ENCODE measurements at regions not wholly inside any gene's neighbourhood (a gene's known extent, or its start where the extent isn't known, plus 50 kb on each side); places are given as distances from the start of the nearest gene placed in this dataset.

DNA sequence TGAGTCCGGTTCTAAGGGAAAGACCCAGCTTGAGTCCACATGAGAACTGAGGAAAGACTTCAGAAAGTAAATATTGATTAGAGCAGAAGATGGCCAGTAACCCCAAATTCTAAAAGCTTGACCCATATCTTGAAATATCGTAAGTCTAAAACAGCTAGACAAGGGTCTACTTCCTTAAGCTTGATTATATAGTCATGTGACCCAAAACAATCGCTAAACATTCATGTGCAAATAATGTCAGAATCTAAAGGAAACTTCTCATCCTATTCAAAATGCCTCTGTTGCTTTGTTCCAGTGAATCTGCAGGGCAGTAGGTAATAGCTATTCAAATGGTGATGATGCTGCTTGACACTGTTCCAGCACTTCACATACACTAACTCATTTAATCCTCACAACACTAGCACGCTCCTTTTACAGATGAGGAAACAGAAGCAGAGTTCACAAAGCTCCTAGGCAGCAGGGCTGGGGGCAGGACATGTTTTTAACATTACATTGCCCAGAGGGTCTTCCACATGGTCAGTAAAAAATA, 52.6 kb downstream of the TCF20 start:
- no peaks in the 10 kb centered on the region for H3K9me3 ChIP-seq (ENCODE audit: control insufficient read depth, low read depth, low read length)
- H3K36me3 ChIP-seq (ENCODE audit: control insufficient read depth, insufficient read depth, low read length) = peaks cover 23% of the 10 kb centered on the region
- WGBS (ENCODE audit: insufficient coverage, low lambda C conversion rate) = 80% methylated on average over 2 of the region's 4 CpGs
- H3K27me3 ChIP-seq (ENCODE audit: control insufficient read depth, insufficient read depth, low read length) = no peaks in the 10 kb centered on the region
- DNase-seq = no peak
- H3K4me1 ChIP-seq (ENCODE audit: control insufficient read depth, insufficient read depth, low read length) = no peaks in the 10 kb centered on the region
- no peak overlapping the region for H3K4me3 ChIP-seq (ENCODE audit: low read length)
- no peak overlapping the region for H3K27ac ChIP-seq (ENCODE audit: low read length)

DNA sequence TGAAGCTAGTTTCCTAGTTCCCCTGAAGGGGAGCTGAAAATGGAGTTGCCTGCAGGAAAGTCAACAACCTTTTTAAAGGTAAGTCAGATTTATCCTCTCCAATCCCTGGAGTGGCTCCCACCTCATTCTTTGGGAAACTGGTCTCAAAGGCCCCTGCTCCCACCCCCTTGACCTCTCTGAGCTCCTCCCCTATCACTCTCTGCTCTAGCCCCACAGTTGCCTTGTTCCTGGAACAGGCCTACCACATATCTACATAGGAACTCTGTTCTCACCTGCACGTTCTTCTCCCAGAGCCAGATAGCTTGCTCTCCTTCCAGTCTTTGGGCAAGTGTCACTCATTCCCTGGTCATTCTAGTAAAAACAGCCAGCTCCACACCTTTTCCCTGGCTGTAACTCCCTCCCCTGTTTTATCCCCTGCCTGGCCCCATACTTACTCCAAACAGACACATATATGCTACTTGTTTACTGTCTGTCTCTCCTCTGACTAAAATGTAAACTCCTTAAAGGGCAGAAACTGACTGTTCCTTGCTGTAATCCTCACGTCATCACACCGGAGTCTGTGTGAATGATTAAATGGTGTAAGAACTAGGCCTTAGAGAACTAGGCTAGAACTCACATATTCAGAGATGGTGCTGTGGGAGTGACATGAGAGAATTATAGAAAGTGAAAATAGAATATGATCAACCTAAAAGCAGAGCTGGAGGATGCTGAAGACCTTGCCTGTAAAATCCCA, 53.3 kb downstream of the TCF20 start:
- peak overlapping the region; percentile 14 for H3K27ac ChIP-seq (ENCODE audit: low read length)
- no peak overlapping the region for H3K4me3 ChIP-seq (ENCODE audit: low read length)
- DNase-seq = peak; percentile 7 to 18
- H3K4me1 ChIP-seq (ENCODE audit: control insufficient read depth, insufficient read depth, low read length) = no peaks in the 10 kb centered on the region
- H3K27me3 ChIP-seq (ENCODE audit: control insufficient read depth, insufficient read depth, low read length) = no peaks in the 10 kb centered on the region
- H3K9me3 ChIP-seq (ENCODE audit: control insufficient read depth, low read depth, low read length) = no peaks in the 10 kb centered on the region
- H3K36me3 ChIP-seq (ENCODE audit: control insufficient read depth, insufficient read depth, low read length) = peaks cover 30% of the 10 kb centered on the region
- WGBS (ENCODE audit: insufficient coverage, low lambda C conversion rate) = 40% methylated on average over 1 of the region's 3 CpGs

DNA sequence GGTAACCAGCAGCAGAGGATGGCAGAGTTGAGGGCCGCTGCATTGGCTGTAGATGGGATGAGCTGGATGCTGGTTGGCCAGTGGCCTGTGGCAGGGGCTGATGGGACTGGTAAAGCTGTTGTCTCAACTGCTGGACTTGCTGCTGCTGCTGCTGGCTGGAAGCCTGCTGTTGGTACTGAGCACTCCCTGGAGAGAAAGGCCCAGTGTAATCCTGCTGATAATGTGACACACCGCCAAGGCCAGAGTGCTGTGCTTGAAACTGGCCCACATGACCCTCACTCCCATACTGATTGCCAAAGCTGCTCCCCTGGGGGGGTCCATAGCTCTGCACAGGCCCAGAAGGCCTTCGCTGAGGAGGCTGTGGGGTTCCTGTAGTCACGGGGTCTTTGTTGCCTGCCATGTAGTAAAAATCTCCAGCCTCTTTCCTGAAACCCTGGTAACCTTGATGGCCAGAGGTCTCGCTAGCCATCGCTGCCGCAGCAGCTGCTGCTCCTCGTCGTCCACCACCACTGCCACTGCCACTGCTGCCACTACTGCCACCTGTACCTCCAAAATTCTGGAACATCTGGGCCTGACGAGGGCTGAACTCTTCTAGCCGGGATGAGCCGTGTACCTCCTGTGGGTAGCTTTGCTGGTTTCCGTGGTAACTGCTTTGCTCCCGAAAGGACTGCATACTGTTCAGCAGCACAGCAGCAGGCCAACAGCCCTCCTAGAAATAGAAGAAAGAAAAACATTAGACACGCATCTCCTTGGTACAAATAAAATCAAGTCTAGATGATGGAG, 55.6 kb downstream of the TCF20 start:
- Histone ChIP-seq H3K4me1 (ENCODE audit: control insufficient read depth, insufficient read depth, low read length) (no peaks in the 10 kb centered on the region), H3K4me3 (ENCODE audit: low read length) (no peak overlapping the region), H3K27ac (ENCODE audit: low read length) (no peak overlapping the region), H3K9me3 (ENCODE audit: control insufficient read depth, low read depth, low read length) (no peaks in the 10 kb centered on the region), H3K27me3 (ENCODE audit: control insufficient read depth, insufficient read depth, low read length) (no peaks in the 10 kb centered on the region), H3K36me3 (ENCODE audit: control insufficient read depth, insufficient read depth, low read length) (peaks cover 53% of the 10 kb centered on the region)
- DNase-seq = no peak
- no CpG with 5 or more reads among the region's 15 CpGs for WGBS (ENCODE audit: insufficient coverage, low lambda C conversion rate)

DNA sequence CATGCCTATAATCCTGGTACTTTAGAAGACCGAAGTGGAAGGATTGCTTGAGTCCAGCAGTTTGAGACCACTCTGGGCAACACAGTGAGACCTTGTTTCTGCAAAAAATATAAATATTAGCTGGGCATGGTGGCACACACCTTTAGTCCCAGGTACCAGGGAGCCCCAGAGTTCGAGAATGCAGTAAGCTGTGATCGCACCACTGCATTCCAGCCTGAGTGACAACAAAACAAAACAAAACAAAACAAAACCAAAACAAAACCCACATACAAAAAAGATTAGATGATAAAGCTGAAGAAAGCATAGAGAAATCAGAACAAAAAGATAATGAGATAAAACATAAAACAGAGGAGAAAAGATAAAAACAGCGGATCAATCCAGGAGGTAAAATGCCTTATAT, 62.1 kb downstream of the TCF20 start:
- H3K9me3 ChIP-seq (ENCODE audit: control insufficient read depth, low read depth, low read length) = no peaks in the 10 kb centered on the region
- peaks cover 54% of the 10 kb centered on the region for H3K36me3 ChIP-seq (ENCODE audit: control insufficient read depth, insufficient read depth, low read length)
- H3K27ac ChIP-seq (ENCODE audit: low read length) = no peak overlapping the region
- no peak for DNase-seq
- no peak overlapping the region for H3K4me3 ChIP-seq (ENCODE audit: low read length)
- no peaks in the 10 kb centered on the region for H3K4me1 ChIP-seq (ENCODE audit: control insufficient read depth, insufficient read depth, low read length)
- no peaks in the 10 kb centered on the region for H3K27me3 ChIP-seq (ENCODE audit: control insufficient read depth, insufficient read depth, low read length)
- WGBS (ENCODE audit: insufficient coverage, low lambda C conversion rate) = 90% methylated on average over 1 of the region's 4 CpGs

DNA sequence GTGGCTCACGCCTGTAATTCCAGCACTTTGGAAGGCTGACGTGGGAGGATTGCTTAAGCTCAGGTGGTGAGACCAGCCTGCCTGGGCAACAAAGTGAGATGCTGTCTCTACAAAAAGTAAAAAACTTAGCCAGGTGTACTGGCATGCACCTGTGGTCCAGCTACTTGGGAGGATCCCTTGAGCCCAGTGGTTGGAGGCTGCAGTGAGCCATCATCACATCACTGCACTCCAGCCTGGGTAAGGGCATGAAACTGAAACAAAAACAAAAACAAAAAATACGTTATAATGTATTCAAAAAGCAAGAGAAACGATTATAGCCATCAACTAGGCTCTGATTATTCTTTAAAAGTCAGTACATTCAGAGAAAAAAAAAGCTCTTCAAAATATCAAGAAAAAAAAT, 62.5 kb downstream of the TCF20 start:
- WGBS (ENCODE audit: insufficient coverage, low lambda C conversion rate) = 79% methylated on average over 2 of the region's 4 CpGs
- Histone ChIP-seq H3K36me3 (ENCODE audit: control insufficient read depth, insufficient read depth, low read length) (peaks cover 49% of the 10 kb centered on the region), H3K9me3 (ENCODE audit: control insufficient read depth, low read depth, low read length) (no peaks in the 10 kb centered on the region), H3K27ac (ENCODE audit: low read length) (no peak overlapping the region), H3K4me3 (ENCODE audit: low read length) (no peak overlapping the region), H3K27me3 (ENCODE audit: control insufficient read depth, insufficient read depth, low read length) (no peaks in the 10 kb centered on the region), H3K4me1 (ENCODE audit: control insufficient read depth, insufficient read depth, low read length) (no peaks in the 10 kb centered on the region)
- no peak for DNase-seq

DNA sequence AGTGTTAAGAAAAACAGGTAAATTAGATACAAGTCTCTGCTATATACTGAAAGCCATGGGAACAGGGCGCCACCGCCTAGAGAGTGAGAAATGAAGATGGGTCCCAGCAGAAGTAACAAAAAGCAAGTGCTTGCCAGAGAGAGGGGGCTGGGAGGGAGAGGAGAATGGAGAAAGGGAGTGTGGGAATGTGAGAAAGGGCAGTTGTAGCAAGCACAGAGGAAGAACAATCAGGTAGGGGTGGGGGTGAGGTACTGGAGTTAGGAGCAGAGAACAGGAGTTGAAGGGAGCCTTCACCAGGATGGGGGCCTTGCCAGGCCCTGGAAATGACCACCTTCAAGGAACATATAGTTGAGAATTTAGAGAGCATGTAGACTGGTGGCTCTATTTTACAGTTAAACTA, 66.8 kb downstream of the TCF20 start:
- Histone ChIP-seq H3K4me3 (ENCODE audit: low read length) (no peak overlapping the region), H3K27ac (ENCODE audit: low read length) (no peak overlapping the region), H3K27me3 (ENCODE audit: control insufficient read depth, insufficient read depth, low read length) (no peaks in the 10 kb centered on the region), H3K9me3 (ENCODE audit: control insufficient read depth, low read depth, low read length) (no peaks in the 10 kb centered on the region), H3K4me1 (ENCODE audit: control insufficient read depth, insufficient read depth, low read length) (no peaks in the 10 kb centered on the region), H3K36me3 (ENCODE audit: control insufficient read depth, insufficient read depth, low read length) (peaks cover 20% of the 10 kb centered on the region)
- 100% methylated on average over 2 of the region's 2 CpGs for WGBS (ENCODE audit: insufficient coverage, low lambda C conversion rate)
- no peak for DNase-seq

DNA sequence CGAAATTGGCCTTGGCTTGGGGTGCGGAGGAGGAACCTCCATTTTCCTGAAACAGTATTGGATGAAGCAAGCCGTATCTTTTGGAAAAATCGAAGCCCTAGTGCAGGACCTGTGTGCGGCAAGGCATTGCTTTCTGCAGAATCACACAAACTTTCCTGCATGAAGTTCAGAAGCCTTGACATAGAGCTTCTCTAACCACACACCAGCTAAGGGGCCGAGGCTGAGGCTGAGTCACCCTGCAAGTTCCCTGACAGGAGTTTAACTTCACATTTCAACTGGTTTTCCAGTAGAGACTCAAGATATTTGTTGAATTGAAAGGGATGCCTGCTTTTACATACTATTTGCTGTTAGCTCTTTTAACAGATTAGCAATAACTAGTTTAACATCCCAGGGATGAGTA, 67.8 kb downstream of the TCF20 start:
- Histone ChIP-seq H3K9me3 (ENCODE audit: control insufficient read depth, low read depth, low read length) (no peaks in the 10 kb centered on the region), H3K27me3 (ENCODE audit: control insufficient read depth, insufficient read depth, low read length) (no peaks in the 10 kb centered on the region), H3K4me3 (ENCODE audit: low read length) (no peak overlapping the region), H3K27ac (ENCODE audit: low read length) (no peak overlapping the region), H3K36me3 (ENCODE audit: control insufficient read depth, insufficient read depth, low read length) (peaks cover 17% of the 10 kb centered on the region), H3K4me1 (ENCODE audit: control insufficient read depth, insufficient read depth, low read length) (no peaks in the 10 kb centered on the region)
- no CpG with 5 or more reads among the region's 6 CpGs for WGBS (ENCODE audit: insufficient coverage, low lambda C conversion rate)
- no peak for DNase-seq

DNA sequence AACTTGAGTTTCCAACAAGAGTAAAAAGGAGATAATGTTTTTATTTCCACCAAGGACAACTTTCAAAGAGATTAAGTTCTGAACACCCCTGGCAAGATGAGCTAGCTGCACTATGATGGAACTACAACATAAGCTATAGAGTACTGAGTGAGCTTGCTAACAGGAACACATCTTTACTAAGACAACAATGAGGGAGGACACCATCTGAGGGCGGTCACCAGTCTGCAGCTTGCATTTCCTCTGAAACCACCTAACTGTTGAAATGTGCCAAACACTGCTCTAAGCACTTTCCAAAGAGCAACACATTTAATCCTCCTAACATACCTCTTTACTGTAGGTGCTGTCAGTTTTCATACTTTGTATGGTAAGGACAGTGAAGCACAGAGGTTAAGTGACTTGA, 68.4 kb downstream of the TCF20 start:
- no peak for DNase-seq
- H3K36me3 ChIP-seq (ENCODE audit: control insufficient read depth, insufficient read depth, low read length) = peaks cover 13% of the 10 kb centered on the region
- H3K27ac ChIP-seq (ENCODE audit: low read length) = no peak overlapping the region
- no peaks in the 10 kb centered on the region for H3K27me3 ChIP-seq (ENCODE audit: control insufficient read depth, insufficient read depth, low read length)
- WGBS (ENCODE audit: insufficient coverage, low lambda C conversion rate) = no CpG with 5 or more reads among the region's 1 CpG
- H3K4me1 ChIP-seq (ENCODE audit: control insufficient read depth, insufficient read depth, low read length) = no peaks in the 10 kb centered on the region
- H3K4me3 ChIP-seq (ENCODE audit: low read length) = no peak overlapping the region
- H3K9me3 ChIP-seq (ENCODE audit: control insufficient read depth, low read depth, low read length) = no peaks in the 10 kb centered on the region

DNA sequence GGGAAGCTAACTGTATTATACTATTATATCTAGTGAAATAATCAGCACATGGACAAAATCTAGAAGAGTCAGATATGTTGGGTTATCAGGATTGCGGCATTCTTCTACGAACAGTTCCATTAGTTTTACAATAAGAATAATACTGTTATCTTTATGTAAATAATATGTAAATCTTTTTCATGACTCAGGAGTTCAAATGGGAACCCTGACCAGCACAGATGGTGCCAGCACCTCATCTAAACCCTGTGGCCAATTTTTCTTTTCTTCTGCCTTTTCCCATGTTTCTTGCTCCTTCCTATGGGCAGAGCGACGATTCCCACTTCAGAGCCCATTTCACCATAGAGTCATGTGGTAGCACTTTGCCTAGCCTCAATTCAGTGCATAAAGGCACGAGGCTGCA, 68.4 kb upstream of the CYP2D6 start:
- Histone ChIP-seq H3K4me3 (ENCODE audit: low read length) (no peak overlapping the region), H3K4me1 (ENCODE audit: control insufficient read depth, insufficient read depth, low read length) (no peaks in the 10 kb centered on the region), H3K27ac (ENCODE audit: low read length) (no peak overlapping the region), H3K36me3 (ENCODE audit: control insufficient read depth, insufficient read depth, low read length) (peaks cover 10% of the 10 kb centered on the region), H3K9me3 (ENCODE audit: control insufficient read depth, low read depth, low read length) (no peaks in the 10 kb centered on the region), H3K27me3 (ENCODE audit: control insufficient read depth, insufficient read depth, low read length) (no peaks in the 10 kb centered on the region)
- no peak for DNase-seq
- no CpG with 5 or more reads among the region's 5 CpGs for WGBS (ENCODE audit: insufficient coverage, low lambda C conversion rate)

DNA sequence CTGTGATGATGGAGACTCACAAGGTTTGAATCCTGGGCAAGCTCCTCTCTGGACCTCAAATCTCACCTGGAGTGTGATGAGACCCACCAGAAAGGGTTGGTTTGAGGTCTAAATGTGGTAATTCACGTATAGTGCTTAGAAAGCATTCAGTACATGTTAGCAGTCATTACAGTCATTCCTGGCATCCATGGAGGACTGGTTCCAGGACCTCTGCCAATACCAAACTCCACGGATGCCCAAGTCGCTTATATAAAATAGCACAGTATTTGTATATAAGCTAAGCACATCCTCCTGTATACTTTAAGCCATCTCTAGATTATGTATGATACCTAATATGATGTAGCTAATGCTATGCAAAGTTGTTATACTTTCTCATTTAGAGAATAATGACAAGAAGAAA, 67.6 kb upstream of the CYP2D6 start:
- H3K4me1 ChIP-seq (ENCODE audit: control insufficient read depth, insufficient read depth, low read length) = no peaks in the 10 kb centered on the region
- no peak overlapping the region for H3K4me3 ChIP-seq (ENCODE audit: low read length)
- no peak for DNase-seq
- no peak overlapping the region for H3K27ac ChIP-seq (ENCODE audit: low read length)
- H3K36me3 ChIP-seq (ENCODE audit: control insufficient read depth, insufficient read depth, low read length) = peaks cover 10% of the 10 kb centered on the region
- no peaks in the 10 kb centered on the region for H3K27me3 ChIP-seq (ENCODE audit: control insufficient read depth, insufficient read depth, low read length)
- no peaks in the 10 kb centered on the region for H3K9me3 ChIP-seq (ENCODE audit: control insufficient read depth, low read depth, low read length)
- WGBS (ENCODE audit: insufficient coverage, low lambda C conversion rate) = no CpG with 5 or more reads among the region's 3 CpGs

Data from large intestine (tissue), 3 donors.